Stimulated activated CD4-positive, alpha-beta T cell treated with anti-CD3 and anti-CD28 coated beads, TNF-alpha, amount 100 ng/mL, for 48 hours (primary cell): ENCODE measurements at regions not wholly inside any gene's neighbourhood (a gene's known extent, or its start where the extent isn't known, plus 50 kb on each side); places are given as distances from the start of the nearest gene placed in this dataset.
A peak's percentile ranks its signal among the peaks of the same experiment; 100 is the strongest.
"Not testable (repeated sequence)": the region's sequence is repeated elsewhere in the genome, so short reads cannot be mapped to it uniquely, and the experiment has no call there.

Experiments used
- DNase-seq, 3 donors: peaks; one replicate each; pipeline ENCODE4 v3.0.0-alpha.2; 2020; ENCODE audit warnings: low read depth in 3 of 3

DNA sequence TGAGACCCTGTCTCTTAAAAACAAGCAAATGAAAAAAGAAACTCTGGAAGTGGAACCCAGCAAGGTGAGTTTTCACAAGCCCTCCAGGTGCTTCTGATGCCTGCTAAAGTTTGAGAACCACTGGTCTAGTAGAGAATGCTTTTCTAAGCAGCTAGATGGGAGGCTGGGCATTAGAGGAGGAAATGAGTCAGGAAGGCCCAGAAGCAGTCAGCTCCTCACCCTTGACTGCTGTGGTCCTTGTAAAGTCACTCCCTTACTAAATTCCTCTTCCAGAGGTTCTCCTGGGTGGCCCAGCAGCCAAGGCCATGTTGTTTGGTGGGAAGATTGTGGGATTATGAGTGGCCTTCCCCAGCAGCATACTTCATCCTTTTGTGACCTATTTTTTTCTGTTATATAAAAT is 52.0 kb upstream of the FYN start:
- peak in 1 of 3 donors; percentile 1 for DNase-seq

DNA sequence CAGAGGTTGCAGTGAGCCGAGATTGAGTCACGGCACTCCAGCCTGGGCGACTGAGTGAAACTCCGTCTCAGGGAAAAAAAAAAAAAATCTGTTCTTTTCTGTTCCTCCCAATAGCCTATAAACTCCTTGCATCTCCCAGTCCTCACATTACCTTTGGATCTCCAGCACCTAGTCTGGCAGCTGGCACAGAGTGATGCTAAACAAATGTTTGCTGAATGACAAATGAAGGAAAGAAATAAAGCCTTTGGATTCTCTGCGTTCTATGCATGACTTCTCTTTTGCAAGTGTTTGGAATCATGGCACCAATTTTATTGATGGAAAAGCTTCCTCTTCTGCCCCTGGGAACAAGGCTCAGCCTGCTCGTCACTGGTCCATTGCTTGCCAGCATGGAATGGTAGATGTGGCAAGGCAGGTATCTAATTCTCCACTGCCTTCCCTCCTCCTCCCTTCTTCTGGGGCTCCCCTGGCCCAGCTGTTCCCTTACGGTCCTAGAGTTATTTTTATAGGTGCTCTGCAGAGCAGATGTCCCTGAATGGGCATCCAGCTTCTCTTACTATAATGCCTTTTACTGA is 53.6 kb upstream of the FYN start:
- DNase-seq, result no peak

- no peak for DNase-seq
Measured at GRCh38 chr6:111927321-111927720, 54.1 kb upstream of the FYN start.

GRCh38 chr6:111928139-111928538 is 54.9 kb upstream of the FYN start:
- no peak for DNase-seq

DNA sequence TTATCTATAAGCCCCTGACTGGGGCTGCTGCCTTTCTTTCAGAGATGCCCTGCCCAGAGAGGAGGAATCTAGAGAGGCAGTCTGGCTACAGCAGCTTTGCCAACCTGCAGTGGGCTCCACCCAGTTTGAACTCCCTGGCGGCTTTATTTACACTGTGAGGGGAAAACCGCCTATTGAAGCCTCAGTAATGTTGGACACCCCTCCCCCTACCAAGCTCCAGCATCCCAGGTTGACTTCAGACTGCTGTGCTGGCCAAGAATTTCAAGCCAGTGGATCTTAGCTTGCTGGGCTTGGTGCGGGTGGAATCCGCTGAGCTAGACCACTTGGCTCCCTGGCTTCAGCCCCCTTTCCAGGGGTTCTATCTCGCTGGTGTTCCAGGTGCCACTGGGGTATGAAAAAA is 61.4 kb upstream of the FYN start:
- DNase-seq, result not testable (repeated sequence)

DNA sequence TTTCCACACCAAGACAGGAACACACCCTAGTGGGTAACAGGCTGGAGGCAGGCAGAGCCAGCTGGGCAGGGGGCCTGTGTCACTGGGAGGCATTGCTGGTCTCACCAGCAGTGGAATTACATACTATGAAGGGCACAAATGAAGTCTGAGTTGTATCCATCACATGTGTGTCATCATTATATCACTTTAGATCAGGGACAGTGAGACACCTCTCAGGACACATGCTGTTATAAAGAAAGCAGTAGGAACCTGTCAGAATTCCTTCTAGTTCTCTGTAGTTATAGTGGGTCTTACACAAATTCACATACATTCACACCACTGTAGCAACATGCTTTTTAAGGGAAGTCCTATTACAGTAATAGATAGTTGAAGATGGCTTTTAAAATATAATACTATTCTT is 63.5 kb upstream of the FYN start:
- no peak for DNase-seq

GRCh38 chr6:111938710-111939109 is 65.5 kb upstream of the FYN start:
- DNase-seq, result no peak

GRCh38 chr6:111939902-111940301 is 66.7 kb upstream of the FYN start:
- no peak for DNase-seq

DNA sequence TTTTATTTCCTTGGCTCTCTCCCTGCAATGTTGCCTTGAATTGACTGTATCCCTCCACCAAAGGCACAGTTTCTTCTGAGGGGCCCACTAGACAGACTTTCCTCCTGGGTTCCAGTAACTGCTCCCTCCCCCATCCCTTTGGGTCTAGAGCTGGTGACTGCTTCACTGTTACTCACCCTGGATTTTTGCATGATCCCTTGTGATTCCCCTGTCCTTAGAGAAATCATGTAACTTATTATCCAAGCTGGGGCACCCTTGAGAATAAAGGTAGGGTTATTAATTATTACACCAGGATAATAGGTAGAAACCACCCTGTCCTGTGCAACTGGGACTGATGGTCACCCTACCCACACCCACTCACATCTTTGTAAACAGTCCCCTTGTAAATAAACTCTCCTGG is 67.5 kb upstream of the FYN start:
- no peak for DNase-seq

DNA sequence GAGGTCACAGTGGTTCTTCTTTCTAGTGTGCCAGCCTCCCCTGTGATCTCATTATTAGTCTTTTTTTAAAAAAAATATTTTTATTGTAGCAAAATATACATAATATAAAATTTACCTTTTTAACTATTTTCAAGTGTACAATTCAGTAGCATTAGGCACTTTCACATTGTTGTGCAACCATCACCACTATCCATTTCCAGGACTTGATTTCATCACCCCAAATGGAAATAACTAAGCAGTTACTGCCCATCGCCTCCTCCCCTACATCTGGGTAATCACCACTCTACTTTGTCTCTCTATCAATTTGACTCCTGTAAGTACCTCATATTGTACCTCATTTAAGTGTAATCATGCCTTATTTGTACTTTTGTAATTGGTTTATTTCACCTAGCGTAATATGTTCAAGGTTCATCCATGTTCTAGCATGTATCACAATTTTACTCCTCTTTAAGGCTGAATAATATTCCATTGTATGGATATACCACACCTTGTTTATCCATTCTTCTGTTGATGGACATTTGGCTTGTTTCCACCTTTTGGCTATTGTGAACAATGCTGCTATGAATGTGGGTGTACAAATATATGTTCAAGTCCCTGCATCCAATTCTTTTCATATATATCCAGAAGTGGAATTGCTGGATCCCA is 68.6 kb upstream of the FYN start:
- DNase-seq, result no peak

DNA sequence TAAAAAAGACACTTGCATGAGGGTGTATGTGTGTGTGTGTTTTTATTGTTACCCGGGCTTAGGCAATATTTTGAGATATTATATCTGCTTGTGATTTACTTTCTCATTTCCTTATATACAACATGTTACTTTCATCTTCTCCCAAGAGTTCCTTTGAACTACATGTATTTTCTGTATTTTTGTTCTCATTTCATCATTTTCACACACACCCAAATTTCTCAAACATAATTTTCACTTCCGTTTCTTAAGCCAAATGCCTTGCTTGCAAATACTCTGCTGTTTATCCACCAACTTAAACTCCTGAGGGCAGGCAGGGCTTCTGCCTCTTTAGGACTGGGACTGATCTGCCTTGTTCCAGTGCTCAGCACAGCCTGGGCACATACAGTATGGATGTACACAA is 69.3 kb upstream of the FYN start:
- DNase-seq, result no peak

DNA sequence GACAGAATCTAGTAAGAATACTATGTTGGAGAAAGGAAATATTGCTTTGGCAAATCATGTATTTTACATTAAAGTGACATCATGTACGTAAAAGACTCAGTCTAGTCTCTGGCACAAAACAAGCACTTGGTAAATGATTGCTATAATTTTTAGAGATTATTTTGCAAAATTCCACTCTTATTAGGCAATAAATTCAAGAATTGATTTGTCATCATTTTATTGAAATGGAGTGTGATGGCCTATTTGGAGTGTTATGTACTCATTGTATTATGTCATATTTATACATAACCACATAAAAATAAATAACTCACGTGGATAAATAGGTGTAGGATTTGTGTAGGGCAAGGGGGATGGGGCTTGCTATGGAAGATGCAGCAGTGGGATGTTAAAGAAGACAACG is 70.0 kb upstream of the FYN start:
- DNase-seq, result no peak

DNA sequence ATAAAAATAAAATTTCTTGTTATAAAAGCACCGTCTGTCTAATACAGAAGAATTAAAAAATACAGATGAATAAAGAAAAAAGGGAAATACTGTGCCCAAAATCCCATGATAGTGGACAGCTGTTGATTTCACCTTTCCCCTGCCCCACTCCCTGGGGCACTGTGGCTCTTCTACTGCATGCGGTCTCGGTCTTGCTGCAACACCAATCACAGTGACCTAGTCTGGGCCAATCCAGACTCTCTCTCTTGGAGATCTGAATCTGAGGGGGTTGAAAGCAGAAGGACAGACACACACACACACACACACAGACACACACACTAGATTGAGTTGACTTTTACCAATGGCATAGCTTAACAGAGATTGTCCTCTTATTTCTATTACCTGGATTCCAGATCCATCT is 70.5 kb upstream of the FYN start:
- no peak for DNase-seq

DNA sequence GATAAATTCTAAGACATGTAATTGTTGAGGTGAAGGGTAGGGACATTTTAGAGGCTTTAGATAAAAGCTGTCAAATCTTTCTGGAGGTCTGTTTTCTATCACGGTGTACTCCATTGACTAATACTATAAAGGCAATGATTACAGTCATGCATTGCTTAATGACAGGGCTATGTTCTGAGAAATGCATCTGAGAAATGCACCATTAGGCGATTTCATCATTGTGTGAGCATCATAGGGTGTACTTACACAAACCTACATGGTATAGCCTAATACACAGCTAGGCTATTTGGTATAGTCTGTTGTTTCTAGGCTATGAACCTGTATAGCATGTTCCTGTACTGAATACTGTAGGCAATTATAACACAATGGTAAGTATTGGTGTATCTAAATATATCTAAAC is 71.3 kb upstream of the FYN start:
- no peak for DNase-seq

DNA sequence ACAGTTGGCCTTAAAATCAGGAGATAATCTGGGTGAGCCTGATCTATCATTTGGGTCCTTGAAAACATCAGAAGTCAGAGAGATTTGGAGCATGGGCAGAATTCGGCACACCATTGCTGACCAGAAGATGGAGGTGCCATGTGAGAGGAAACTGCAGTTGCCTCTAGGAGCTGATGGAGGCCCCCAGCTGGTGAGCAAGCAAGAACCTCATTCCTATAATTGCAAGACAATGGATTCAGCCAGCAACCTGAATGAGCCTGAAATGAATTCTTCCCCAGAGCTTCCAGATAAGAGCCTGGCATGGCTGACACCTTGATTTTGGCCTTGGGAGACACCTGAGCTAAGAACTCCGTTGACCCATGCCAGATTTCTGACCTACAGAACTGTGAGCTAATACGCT is 76.3 kb upstream of the FYN start:
- no peak for DNase-seq

DNA sequence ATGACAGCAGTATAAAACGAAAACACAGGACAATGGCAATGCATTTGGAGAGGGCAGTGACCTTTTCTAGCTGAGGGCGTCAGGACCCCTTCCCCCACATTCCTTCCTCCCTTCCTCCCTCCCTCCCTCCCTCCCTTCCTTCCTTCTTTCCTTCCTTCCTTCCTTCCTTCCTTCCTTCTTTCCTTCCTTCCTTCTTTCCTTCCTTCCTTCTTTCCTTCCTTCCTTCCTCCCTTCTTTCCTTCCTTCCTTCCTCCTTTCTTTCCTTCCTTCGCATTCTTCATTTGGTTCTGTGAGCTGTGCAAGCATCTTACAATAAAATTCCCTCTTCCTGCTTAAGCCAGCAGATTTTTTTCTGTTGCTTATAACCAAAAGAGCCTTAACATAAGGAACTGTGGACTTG is 76.7 kb upstream of the FYN start:
- DNase-seq, result not testable (repeated sequence)

DNA sequence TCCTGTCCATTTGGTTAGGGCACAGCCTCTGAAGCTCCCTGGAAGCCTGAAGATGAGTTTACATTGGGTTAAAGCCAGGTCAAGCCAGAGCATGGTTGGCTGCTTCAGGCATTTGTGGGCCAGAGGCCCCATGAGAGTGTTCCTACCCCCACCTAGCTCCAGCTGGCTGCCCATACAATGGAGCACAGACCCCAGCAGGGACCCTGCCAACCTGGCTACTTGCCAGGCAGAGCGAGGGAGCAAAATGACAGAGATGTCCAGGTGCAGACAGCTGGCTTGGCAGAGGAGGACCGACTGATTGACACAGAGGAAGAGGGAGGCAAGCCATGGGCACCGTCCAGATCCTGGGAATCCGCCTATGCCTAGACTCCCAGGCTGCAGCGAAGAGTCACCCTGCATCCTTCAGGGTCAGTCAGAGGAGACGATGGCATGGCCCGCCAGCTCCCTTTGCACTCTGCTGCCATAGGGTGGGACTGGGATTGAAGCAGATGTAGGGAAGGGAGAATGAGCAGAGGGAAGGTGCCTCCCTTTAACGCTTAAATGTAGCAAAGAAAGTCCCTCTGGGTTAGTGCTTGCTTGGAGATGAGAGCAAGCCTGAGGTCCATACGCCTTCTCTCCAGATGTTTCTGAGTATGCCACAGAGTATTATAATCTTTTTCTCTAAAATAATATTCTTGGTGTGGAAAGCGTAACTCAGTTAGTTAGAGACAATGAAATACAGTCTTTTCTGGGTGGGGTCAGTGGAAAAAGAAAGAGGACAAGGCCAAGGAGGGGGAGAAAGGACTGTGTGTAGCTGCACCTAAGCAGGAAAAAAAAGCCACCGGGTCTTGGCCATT is 77.6 kb upstream of the FYN start:
- DNase-seq, result no peak

DNA sequence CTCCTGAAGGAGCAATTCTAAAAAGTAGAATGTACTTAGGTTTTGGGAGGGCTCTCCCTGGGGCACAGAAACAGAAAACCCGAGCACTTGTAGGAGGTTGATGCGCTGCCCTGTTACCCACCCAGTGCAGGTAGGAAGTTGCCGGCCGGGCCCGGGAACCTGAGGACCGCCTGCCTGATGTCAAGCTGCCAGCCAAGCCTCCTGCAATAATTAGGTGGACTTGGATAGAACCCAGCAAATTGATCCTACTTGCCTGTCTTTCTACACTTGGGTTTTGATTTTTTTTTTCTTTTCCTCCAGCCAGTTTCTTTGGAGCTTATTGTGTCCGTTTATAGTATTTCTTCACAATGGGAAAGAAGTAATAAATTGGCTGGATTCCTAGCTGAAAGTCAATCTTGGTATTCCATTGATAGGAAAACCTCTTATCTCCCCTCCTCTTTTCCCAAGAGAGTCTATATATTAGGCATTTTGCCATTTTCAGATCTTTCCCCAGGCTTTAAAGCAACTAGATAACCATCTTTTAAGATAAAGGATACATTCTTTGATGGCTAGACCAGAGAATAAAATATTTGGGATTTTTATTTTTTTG is 78.3 kb upstream of the FYN start:
- DNase-seq, result no peak

DNA sequence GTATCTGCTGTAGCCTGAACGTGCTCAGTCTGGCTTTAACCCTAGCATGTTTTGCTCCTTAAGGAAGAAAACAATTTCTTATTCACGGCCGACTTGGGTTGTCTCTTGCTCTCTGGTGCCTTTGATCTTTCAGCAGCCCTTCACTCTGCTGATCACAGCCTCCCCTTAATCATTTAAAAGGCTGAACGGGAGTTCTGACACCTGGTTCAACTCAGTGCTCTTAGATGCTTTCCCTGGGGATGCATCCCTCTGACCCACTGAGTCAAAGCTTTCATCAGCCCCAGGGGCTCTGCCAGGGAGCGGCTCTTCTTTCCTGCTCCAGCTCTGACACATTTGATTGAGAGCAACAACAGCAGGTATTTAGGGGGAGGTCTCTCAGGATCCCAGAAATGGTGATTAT is 79.0 kb upstream of the FYN start:
- DNase-seq, result no peak

GRCh38 chr6:111952821-111953540 is 79.7 kb upstream of the FYN start:
- DNase-seq, result no peak

GRCh38 chr6:111956098-111956497 is 82.8 kb upstream of the FYN start:
- DNase-seq, result no peak

DNA sequence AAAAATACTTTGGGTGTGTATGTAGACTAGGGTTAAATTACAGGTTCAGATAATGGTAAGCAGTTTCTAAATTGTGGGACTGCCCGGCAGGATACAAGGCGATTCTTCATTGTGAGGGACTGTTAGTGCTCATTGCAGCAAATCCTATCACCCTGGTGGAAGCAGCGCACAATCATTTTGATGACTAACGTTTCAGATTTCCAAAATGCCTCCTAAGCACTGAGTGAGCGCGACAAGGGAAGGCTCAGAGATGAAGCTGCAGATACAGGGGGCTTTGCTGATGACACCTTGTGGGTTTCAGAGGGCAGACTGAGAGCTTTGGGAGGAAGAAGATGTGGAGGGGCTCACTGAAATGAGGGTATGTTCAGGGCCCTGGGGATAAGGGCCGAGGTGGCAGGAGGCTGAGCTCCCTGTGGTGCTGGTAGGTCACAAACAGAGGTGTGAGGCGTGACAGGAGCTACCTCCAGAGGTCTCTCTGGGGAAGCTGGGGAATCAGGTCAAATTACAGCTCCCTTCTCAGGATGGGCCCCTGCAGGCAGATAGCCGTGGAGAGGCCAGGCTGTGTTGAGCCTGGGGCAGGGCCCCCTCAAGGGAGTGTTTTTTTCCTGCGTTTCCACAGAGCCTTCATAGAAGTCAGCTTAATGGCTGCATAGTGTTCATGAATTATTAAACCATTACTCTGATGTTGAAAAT is 84.5 kb upstream of the FYN start:
- DNase-seq, result no peak
